GM10248 (cell line): ENCODE measurements at regions not wholly inside any gene's neighbourhood (a gene's known extent, or its start where the extent isn't known, plus 50 kb on each side); places are given as distances from the start of the nearest gene placed in this dataset.

ENCODE experiments used
- CTCF ChIA-PET: fragments of 300-600 bp; sonication (Branson Sonifier 250); formaldehyde crosslinking; extraction: SDS; loops from one replicate; lab custom pipeline; 2021; ENCODE audit warnings: antibody characterized with exemption; lab: Yijun Ruan, JAX
- POLR2A ChIA-PET: fragments of 350-650 bp; sonication (Branson Sonifier 250); formaldehyde crosslinking; extraction: SDS; loops from one replicate; lab custom pipeline; 2020; ENCODE audit warnings: antibody characterized with exemption; lab: Yijun Ruan, JAX
- DNase-seq: peaks from one replicate; pipeline ENCODE4 v3.0.0; 2012; ENCODE audit errors: extremely low spot score
- TF ChIP-seq, protein P1 (sequence below): IDR thresholded peaks from 2 replicates; pipeline ENCODE4 v1.5.1; 2012; ENCODE audit warnings: mild to moderate bottlenecking, low read depth; ENCODE audit errors: extremely low read depth, missing control alignments, control extremely low read depth

DNA sequence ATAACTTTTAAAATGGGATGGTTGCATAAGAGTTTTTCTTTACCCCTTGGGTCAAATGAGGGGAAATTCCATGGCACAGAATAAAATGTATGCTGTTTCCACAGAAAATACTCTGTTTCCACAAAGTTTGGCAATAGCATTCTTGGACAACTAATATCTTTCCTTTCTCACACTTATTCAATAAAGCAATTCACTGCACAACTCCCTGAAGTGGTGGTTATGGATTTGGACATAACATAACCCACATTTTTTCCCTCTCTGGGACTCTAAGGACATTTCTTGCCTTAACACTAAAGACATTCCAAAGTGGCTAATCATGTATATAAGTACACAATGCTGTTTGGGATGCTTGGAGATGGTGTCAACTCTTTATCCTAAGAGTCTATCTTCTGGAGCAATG is 51.7 kb upstream of the GPM6B start:
- ChIA-PET POLR2A (interaction anchor here (0.6 kb wide), 1 partner anchor 24 kb away, joined by 3 read pairs; no protein-coding TSS in a partner anchor), CTCF (no interaction called here)
- TF ChIP-seq, protein P1, sequence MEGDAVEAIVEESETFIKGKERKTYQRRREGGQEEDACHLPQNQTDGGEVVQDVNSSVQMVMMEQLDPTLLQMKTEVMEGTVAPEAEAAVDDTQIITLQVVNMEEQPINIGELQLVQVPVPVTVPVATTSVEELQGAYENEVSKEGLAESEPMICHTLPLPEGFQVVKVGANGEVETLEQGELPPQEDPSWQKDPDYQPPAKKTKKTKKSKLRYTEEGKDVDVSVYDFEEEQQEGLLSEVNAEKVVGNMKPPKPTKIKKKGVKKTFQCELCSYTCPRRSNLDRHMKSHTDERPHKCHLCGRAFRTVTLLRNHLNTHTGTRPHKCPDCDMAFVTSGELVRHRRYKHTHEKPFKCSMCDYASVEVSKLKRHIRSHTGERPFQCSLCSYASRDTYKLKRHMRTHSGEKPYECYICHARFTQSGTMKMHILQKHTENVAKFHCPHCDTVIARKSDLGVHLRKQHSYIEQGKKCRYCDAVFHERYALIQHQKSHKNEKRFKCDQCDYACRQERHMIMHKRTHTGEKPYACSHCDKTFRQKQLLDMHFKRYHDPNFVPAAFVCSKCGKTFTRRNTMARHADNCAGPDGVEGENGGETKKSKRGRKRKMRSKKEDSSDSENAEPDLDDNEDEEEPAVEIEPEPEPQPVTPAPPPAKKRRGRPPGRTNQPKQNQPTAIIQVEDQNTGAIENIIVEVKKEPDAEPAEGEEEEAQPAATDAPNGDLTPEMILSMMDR, result no peak
- no peak for DNase-seq
